Tongue (tissue), 1 donor: ENCODE measurements at regions not wholly inside any gene's neighbourhood (a gene's known extent, or its start where the extent isn't known, plus 50 kb on each side); places are given as distances from the start of the nearest gene placed in this dataset.

Experiments used
- DNase-seq: peaks from one replicate; pipeline ENCODE4 v3.0.0-alpha.2; 2015

- no peak for DNase-seq
Observed at GRCh38 chr9:115943431-115944165, 210.0 kb upstream of the PAPPA start.

DNA sequence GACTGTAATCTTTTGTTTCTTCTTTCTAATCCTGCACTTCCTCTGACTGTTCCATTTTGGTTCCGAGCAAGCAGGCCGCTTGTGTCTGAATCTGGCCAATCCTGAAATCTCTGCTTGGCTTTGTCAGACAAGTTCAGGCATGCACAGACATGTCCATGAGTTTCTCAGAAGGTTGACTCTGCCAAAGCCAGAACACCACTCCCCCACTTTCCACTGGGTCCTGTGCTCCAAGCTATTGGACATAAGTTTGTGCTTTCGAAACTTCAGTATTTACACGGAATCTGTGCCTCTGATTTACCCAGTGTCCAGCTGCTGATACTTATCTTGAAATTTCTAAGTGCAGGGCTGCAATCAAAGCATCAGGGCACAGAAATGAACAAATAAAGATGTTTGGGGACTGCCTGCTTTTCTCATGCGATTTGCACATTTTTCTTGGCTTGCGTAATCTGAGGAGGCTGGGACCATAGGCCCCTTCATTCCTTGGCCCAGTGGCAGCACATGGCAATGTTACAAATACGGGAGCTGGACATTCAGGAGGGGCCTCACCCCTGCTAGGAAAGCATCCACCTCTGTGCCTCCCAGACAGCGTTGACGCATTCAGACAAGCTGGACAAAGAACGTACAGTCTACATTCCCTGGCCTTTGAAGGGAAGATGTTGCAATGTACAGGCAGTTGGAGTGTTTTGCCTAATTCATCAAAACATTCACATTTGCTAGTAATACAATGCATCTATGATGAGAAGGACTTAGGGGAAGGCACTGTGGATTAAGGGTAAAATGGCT is 209.2 kb upstream of the PAPPA start:
- peak; percentile 64 for DNase-seq

- DNase-seq, result no peak
Observed at GRCh38 chr9:115945009-115945431, 208.6 kb upstream of the PAPPA start.

DNA sequence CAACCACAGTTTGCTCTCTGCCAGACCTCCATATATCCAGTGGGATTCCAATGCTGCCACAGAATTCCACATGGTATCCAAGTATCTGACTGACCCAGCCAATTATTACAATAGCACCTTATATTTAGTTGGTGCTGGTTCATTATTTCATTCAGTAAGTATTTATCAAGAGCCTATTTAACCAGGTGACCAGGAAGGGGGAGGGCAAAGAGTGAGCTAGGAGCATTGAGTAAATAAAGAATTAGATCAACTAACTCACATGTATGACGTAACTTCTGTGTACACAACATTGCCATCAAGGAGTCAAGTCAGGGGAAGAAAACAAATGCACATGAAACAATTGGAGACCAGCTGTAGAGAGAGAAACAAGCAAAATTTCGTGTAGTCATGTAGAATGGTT is 207.1 kb upstream of the PAPPA start:
- DNase-seq, result no peak

- no peak for DNase-seq
Observed at GRCh38 chr9:115951977-115952376, 201.6 kb upstream of the PAPPA start.

- no peak for DNase-seq
Observed at GRCh38 chr9:115952430-115953292, 200.9 kb upstream of the PAPPA start.

DNA sequence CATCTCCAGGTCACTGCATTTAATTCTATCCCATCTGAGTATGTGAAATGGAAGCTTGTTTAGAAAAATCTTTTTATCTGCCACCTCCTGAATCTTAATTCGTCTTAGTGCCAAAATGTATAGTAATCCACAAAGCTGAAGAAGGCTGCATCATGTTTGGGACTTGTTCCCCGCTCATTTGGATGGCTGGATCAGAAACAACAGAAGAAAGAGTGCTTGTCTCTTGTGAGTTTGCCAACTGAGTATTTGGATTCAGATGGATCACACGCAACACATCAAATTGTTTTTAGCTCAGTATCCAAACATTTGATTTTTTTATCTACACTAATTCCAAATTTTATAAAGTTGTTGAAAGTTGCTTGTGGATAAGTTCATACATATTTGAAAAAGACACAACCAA is 197.2 kb upstream of the PAPPA start:
- no peak for DNase-seq

DNA sequence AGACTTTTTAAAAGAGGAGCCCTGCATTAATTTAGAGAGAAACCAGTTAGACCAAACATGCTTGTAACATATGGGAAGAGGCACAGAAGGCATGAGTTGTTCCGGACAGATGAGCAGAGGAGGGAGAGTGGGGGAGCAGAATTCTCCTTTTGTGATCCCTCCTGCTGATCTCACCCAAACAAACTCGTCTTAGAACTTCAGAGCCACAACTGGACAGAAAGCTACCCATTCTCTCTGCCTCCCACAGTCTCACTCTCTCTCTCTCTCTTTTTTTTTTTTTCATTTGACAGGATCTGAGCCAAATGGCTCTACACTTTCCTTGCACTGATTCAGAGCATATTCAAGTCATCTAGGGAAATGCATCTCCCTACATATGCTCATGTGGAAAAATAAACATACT is 196.0 kb upstream of the PAPPA start:
- DNase-seq, result no peak

DNA sequence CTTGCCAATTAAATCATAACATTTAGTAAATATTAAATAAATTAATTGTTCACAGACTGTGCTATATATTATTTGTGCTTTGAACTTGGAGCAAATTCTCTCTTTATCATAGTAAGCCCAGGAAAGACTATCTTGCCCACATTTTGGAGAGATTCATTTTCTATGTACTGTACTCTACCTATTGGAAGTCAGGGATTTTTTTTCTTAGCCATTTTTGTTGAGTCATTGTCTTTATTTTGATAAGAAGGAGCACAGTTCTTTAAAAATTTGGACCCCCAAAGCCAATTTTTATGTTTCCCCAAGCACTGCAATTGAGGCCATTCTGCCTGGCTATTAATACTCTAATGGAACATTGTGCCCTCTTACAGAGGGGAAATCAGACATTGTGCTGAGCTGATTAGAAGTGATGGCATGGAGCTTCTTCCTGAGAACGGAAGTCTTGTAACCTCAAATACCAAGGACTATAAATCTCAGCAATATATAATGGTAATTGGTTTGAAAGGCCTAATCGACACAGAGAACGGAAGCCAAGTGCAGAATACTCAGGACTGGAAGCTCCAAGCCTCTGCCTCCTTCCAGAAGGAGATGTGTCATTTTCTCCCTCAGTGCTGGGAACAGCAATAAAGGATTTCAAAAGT is 188.8 kb upstream of the PAPPA start:
- DNase-seq, result no peak

DNA sequence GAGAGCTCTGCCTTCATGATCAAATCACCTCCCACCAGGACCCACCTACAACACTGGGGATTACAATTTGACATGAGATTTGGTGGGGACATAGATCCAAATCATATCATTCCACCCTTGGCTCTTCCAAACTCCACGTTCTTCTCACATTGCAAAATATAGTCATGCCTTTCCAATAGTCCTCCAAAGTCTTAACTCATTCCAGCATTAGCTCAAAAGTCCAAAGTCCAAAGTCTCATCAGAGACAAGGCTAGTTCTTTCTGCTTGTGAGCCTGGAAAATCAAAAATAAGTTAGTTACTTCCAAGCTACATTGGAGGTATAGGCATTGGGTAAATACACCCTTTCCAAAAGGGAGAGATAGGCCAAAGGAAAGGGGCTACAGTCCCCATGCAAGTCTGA is 186.9 kb upstream of the PAPPA start:
- DNase-seq, result no peak

GRCh38 chr9:115969096-115969495 is 184.5 kb upstream of the PAPPA start:
- no peak for DNase-seq

DNA sequence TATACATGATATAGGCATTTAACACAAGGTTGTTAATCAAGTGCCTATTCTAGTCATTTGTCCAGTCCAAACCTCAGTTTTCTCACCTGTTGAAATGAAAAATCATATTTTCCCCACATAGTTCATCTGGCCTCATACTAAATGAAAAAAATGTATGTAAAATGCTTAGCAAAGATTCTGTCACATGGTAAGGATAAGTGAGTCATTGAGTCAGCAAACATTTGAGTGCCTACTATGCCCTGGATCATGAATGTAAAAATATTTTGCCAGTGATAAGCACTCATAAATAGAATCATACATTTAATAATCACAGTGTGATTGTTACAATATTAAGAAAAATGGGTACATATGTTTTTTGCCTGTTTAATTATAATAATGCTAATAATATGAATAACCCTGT is 181.2 kb upstream of the PAPPA start:
- DNase-seq, result no peak

- DNase-seq, result no peak
Observed at GRCh38 chr9:115972843-115973595, 180.6 kb upstream of the PAPPA start.

GRCh38 chr9:115976781-115977180 is 176.8 kb upstream of the PAPPA start:
- DNase-seq, result peak; percentile 5

DNA sequence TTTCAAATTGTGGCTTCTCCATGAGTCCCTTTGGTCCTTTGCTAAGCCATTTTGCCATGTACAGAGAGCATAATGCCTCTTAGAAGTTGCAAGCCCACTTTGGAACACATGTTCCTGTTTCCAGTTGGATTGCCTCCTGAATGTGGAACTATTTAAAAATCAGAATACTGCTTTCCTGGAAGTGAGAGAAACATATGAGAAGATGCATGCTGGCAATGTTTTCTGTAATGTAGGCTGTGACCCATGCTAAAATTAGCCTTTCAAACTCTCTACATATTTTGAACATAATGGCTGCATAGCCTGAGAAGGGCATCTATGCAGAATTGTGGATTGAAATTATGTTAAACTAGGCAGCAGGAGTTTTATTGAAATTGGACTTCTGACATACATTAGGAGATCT is 175.5 kb upstream of the PAPPA start:
- DNase-seq, result peak; percentile 28

GRCh38 chr9:115978659-115979096 is 174.9 kb upstream of the PAPPA start:
- DNase-seq, result peak; percentile 3

GRCh38 chr9:115980054-115980453 is 173.5 kb upstream of the PAPPA start:
- no peak for DNase-seq

DNA sequence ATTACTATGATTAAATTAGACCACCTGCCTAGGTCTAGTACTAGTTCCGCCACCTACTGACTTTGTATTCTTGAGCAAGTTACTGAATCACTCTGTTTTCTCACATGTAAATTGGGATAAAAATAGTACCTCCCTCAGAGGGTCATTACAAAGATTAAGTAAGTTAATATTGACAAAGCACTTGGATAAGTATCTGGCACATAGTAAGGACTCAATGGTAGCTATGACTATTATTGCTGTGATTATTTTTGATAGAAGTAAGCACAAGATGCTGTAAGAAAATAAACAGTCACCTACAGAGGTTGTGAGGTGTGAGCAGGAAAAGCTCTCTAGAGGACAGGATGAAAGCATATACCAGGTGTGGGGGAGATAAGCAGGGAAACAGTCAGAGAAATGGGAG is 173.1 kb upstream of the PAPPA start:
- no peak for DNase-seq

GRCh38 chr9:115980976-115981375 is 172.6 kb upstream of the PAPPA start:
- DNase-seq, result no peak

DNA sequence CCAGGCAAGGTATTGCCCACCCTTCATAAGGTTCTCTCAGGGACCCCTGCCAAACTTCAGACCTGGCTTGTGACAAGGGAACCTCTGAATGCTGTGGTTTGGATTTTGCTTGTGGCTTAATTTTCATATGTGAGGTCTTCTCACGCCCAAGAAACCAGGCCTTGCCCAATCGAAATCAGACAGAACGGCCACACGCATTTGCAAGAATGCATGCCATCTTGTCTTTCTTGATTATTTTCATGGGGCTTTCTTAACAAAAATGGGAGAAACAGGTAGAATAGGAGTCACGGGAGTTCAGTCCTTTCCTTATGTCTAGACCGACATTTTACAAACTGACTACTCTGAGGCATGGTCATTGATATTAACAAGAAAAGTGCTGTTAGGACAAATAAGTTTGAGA is 170.2 kb upstream of the PAPPA start:
- no peak for DNase-seq

GRCh38 chr9:115985657-115986056 is 167.9 kb upstream of the PAPPA start:
- DNase-seq, result no peak

- no peak for DNase-seq
Observed at GRCh38 chr9:115986508-115986907, 167.1 kb upstream of the PAPPA start.
